Germinal center (tissue), 1 donor: ENCODE measurements at regions not wholly inside any gene's neighbourhood (a gene's known extent, or its start where the extent isn't known, plus 50 kb on each side); places are given as distances from the start of the nearest gene placed in this dataset.

Experiments
- DNase-seq: peaks from one replicate; pipeline ENCODE4 v3.0.0; 2012; ENCODE audit warnings: mixed read lengths, low spot score

DNA sequence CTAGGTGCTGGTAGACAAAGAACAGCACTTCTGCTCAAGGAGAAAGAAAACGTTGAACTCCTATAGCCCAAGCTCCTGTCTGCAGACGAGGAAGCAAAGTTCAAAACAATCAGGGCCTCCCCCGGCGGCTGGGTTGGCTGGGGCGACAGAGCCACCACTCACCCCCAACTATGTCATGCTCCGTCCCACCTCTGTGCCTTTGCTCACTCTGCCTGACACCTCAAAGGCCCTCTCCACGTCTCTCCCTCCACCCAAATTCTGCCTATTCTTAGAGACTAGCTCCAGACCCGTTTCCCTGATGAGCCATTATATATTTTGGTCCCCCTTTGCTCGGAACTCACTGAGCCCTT is 304.3 kb downstream of the TLE3 start:
- DNase-seq = no peak

DNA sequence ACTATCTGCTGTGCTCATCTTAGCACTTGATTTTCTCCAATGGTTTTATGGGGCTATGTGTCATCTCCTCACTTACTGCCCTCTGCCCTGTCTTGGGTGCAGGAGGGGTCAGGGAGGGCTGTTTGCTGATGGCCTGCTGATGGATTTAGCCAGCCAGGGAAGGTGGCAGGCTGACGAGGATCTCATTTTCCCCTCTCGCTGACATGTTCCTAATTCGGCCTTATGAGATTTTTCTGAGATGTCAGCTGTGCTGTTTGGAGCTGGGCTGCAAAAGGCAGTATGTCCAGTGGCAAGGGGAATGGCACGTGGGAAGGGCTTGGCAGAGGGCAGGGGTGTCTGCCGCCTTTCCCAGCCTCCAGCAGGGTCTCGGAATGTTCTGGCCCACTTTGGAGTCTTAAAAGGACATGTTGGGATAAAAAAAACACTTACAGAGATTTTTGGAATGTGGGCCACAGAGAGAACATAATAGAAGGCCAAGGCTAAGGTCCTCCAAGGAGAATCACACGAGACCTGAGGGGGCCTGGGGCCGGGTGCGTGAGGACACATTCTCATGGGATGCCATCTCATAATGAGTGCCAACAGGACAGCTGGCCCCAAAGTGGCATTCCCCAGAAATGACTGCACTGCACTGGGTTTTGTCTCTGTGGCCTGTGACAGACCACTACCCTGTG is 303.8 kb downstream of the TLE3 start:
- DNase-seq = no peak

- DNase-seq = no peak
Observed at GRCh38 chr15:69794645-69795469, 302.9 kb downstream of the TLE3 start.

DNA sequence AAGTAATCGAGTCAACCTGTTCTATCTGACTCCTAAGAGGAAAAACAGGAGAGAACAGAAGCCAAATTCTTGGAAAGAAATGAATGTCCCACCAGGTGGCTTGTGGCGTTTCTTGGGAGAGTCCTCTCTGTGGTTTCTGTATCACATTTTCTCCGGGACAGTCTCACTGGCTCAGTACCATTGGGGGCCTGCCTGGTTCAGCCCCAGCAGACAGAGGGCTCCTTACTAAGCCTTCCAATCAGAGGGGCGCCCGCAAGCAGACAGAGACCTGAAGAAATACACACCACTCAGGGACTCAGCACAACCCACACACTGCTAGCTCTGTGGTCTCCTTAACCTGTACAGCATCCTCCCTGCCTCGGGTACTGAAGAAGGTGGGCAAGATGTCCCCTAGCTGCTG is 302.1 kb downstream of the TLE3 start:
- no peak for DNase-seq

DNA sequence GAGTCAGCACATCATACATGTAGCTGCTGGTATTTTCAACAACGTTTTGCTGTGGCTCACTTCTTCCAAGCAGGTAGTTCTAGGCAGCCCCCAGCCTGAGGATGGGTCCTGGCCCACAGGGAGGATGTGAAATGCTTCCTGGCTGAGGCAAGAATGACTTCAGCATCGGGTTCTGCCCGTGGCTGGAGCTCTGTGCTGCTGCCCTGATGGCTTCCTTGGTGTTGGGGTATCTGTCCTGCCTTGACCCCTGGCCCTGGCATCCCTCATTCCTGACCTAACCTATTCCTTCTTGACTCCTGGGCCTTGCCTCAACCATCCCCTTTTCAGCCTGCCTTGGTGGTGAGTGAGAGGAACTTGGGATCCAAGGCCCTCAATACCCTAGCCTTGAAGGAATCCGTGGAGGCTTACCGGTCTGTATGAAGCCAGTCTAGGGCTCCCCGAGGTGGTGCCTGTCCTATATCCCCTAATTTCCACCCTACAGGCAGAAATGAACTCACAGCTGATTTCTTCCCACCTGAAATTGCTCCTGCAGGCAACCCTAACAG is 300.6 kb downstream of the TLE3 start:
- DNase-seq = no peak

DNA sequence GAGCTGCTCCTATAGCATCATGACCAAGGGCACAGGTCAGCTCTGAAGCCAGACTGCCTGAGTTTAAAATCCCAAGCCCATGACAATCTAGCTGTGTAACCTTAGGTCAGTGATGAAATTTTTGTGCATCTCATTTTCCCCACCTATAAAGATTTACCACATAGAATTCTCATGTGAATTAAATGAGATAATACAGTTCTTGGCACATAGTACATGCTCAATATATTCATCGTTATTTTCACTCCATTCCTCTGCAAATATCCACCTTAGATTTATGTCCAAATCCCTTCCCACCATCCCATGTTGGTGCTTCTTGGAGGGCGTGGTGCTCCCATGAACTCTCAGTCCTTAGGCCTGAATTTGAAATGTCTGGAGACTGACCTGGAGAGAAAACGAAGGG is 300.1 kb downstream of the TLE3 start:
- no peak for DNase-seq

GRCh38 chr15:69798481-69799250 is 299.1 kb downstream of the TLE3 start:
- DNase-seq = no peak

DNA sequence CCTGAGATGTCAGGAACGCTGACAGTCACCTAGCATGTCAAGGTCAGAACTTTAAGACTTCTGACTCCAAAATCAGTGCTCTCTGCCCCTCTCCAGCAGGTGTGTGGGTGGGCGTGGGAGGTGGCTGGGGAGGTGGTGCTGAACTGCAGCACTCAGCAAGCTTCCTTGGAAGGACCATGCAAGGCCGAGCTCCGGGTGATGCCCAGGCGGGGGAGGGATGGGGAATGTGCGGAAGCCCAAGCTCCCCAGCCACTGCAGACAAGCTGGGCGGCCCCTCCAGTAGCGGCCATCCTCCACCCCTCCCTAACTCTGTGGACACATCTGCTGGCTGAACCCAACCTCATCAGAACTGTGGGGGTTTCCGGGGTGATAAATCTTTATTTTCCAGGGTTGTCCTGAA is 296.6 kb downstream of the TLE3 start:
- no peak for DNase-seq

- no peak for DNase-seq
Observed at GRCh38 chr15:69802432-69802831, 295.3 kb downstream of the TLE3 start.

DNA sequence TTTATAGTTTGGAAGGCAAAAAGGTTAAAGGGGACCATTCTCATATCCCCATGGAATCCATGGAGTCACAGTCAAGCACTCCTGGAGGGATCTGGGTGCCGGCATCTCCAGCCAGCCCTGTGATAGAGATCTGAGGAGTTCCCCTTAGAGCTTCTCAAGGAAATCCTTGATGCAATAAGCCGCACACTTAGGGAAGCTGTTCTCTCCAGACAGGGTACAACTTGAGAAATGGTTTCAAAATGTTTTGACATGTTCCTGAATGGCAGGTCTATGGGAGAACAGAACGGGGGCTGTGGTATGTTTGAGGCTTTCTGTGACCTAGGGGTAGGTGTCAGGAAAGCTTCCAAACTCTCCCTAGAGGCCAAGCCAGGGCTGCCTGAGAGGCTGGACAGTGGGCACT is 292.9 kb downstream of the TLE3 start:
- DNase-seq = no peak

DNA sequence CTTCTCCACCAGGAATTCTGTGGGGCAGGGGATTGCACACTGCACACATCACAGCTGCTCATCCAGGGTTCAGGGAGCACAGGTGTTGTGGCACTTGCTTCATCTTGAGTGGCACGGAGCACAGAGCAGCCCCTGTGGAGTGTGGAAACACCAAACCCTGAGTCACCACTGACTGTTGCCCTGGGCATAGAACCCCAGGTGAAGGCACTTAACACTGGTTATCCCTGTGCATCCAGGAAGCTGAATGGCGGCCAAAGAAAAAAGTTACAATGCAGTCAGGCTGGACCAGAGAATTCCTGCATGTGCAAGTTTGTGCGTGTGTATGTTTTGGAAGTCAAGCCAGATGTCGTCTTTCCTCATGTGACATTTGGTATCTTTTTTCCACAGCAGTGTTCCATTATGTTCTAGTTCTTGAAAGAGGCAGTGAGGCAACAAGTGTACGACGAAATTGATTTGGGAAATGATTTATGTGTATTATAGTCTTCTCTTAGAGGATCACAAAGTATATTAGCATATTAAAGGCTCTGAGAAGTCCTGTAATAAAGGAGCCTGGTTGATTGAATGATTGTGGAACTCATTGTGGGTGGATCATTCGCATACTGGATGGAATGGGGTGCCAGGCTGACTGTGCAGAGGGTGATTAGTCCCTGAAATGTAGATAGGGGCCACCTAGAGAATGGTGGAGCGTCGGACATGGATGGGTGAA is 292.3 kb downstream of the TLE3 start:
- no peak for DNase-seq

GRCh38 chr15:69806287-69806915 is 291.3 kb downstream of the TLE3 start:
- no peak for DNase-seq

GRCh38 chr15:69807721-69808120 is 290.0 kb downstream of the TLE3 start:
- no peak for DNase-seq

DNA sequence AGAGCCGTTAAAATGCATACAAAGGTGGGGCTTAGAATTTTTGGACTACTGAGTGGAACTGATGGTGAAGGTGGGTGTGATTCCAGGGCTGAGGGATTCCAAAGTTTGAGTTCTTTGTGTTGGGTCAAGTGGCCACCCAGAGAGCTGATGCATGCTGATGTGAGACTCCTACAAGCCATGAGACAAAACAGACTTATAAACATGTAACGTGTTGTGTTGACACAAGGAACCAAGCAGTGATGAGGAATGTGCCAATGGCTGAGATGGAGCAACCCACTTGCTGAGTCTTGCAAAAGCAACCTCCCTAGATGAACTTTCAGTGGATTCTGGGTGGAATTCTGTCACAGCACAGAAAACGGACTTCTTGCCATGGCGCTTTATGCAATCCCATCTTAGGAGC is 289.0 kb downstream of the TLE3 start:
- no peak for DNase-seq

DNA sequence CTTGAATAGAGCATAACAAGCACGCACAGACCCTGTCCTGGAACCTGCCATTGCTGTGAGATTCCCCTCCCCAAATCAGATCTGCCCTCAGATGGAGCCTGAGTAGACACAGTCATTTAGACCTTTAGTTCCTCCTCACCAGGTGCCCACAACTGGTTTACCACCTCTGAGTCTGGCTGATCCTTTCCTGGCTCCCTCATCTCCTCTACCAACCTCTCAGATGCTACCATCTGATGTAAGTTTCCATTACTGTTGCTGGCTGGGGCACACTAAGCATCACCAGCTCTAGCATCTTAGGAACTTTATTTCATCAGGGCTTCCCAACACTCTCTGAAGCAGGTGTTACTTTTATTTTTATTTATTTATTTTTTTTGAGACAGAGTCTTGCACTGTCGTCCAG is 288.3 kb downstream of the TLE3 start:
- DNase-seq = no peak

DNA sequence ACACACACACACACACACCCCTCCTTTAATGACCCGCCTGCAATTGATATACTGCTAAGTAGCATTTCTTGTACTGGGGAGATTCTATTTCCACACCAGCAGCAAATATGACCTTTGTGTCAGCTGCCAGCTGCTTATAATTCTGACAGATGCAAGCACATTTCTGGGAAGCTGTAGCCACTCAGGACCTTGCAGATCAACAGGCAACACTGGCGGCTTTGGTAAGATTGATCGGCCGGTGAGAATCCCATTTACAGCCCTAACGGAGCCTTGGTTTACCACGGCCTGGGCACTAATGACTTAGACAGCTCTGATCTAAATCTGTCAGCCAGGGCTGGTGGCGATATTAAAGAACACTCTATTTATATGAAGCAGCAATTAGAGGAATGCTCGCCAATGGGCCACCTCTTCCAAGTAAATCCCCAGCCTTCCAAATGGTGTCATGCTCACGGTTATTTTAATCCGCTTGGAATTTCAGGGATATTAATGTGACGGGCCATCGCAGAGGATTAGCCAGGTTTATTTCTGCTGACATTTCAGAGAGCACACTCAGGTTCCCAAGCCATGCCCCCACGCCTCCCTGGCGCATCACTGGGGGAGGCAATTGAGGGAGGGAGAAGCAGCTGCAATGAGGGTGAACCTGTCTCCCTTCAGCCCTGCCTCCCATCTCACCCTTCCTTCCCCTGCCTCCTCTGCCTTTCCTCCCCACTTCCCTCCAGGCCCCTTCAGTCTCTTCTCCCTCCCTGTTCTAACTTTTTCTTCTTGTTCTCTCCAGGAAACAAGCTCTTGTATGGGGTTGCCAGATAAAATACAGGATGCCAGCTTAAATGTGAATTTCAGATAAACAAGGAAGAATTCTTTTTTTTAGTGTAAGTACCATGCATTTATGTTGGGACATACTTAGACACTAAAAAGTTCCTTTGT is 287.0 kb downstream of the TLE3 start:
- no peak for DNase-seq

GRCh38 chr15:69812861-69813261 is 284.9 kb downstream of the TLE3 start:
- no peak for DNase-seq

DNA sequence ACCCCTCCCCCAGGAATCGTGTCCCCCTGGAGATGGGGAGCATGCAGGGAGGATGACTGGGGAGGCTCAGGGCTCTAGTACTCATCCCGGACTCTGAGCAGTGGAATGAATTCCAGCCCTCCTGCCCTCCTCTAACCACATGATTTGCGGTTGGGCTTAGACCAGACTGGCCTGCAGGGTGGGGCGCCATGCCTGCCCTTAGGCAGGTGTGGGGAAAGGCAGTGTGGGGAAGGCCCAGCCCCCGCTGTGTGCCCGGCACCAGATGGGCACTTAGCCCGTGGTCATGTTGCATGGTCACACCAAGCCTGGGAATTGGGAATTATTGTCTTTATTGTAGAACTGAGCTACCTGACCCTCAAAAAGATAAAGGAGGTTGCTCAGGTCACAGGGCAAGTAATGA is 283.8 kb downstream of the TLE3 start:
- no peak for DNase-seq

GRCh38 chr15:69814932-69815331 is 282.8 kb downstream of the TLE3 start:
- DNase-seq = no peak

DNA sequence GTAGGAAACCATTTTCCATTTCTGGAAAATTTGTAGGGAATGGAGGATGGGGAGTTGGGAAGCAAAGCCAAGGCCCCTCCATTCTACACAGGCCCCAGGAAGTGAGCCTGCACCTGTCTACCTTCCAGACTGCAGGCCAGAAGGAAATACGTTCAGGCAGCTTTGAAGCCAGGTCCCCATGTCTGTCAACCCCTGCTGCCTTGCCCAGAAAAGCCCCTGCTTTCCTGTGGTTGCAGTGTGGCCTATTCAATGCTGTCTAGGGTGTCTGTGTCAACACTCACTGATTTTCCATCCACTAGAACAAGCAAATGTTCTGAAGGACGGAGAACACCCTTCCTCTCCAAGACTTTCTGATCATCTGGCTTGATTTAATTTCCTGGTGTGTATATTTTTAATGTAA is 281.9 kb downstream of the TLE3 start:
- no peak for DNase-seq

DNA sequence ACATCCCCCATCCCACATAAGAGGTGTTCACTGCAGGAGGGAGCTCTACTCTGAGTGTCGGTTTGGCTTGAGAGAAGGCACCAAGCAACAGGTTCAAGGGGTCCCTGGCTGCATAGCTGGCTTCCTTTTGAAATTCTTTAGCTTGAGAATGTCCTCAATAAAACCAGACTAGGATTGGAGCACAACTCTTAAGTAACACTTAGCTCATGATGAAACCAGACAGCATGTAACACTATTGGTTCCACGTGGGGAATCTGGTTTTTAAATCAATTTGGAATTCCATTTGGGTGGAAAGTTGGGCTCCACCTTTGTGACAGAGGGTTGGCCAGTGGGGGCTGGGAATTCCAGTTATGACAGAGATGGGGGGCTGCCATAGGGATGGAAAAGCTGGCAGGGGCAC is 281.2 kb downstream of the TLE3 start:
- no peak for DNase-seq
